Left renal cortex interstitium (tissue), 4 donors: ENCODE measurements at regions not wholly inside any gene's neighbourhood (a gene's known extent, or its start where the extent isn't known, plus 50 kb on each side); places are given as distances from the start of the nearest gene placed in this dataset.
"Not testable (repeated sequence)": the region's sequence is repeated elsewhere in the genome, so short reads cannot be mapped to it uniquely, and the experiment has no call there.

ENCODE experiments used
- DNase-seq, 4 donors: peaks; one replicate each; pipeline ENCODE4 v3.0.0-alpha.2; 2013; ENCODE audit warnings: low read depth in 4 of 4, low spot score in 2 of 4, missing footprints in 1 of 4

DNA sequence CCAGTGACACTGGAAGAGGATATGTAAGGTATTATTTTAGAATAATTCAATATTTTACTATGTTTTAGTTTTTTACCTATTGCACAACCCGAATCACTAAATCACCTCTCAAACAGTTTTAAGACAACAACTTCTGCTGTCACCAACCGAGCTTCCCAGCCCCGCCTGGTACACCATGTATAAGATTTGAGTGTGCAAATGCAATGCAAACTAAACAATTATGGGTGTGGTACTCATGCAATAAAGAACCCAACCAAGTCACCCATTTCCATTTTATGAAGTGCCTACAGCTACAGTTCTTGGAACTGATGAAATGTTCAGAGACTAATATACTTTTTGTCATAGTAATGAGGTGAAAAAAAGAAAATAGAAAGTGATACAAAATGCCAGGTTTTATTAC lies 256.2 kb downstream of the TAFA4 start:
- DNase-seq = no peak

DNA sequence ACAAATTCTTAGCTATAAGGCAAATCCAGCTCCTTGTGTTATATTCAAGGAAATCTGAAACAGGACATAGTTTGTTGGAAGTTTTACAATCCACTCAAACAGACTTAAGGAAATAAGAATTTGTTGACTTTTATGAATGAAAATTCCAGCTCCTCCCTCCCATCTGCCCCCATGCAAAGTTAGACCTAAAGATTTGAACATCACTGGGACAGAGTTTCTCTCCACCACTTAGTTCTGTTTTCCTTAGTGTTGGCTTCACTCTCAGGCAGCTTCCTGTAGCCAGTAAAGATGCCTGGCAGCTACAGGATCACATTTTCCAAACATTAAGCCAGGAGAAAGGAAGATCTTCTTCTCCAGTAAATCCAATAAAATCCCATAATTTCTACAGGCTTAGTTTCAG lies 265.0 kb downstream of the TAFA4 start:
- DNase-seq = no peak

DNA sequence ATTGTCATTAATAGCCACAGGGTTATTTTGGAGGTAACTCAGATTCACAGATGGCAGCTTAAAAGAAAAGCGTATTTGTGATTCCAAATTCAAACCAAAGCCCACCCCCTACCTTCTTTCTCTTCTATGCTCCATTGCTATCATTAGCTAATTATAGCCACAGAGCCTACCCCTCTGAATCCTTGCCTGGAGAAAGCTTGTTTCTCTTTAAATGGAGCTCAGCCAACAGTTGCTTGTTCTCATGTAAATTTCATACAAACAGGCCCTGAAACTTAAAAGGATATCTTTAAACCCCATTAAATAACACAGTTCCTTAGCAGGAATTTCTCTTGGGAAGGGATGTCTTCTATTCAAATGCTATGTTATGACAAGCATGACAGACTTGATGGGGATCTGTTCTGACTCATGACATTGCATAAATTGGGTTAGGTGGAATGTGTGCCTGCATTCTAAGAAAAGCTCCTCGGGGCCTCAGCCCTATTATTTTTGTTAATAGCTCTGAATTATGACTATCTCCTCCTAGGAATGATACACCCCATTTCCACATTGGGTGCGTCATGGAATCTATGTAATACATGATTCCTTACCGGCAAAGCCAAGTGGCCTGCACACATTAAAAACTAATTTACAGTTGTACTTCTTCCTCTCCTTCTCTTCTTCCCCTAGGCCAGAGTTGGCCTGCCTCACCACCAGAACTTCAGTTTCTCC lies 265.8 kb downstream of the TAFA4 start:
- DNase-seq = no peak

DNA sequence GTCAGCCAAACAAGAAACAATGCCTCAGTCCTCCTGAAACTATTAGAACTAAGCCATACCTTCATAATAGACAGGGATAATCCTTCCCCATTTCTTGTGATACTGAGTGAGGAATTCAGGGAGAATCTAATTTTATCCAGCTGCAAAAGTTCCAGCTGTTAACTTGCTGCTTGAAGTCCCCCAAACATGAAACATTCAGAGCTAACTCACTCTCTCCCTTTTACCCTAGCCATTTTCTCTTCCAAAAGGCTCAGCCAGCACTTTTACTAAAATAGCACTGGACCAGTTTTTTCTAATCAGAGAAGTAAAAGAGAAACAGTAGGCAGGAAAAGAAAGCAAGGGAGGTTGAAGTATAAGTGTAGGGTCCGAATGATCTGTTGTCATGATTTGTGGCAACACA lies 268.1 kb downstream of the TAFA4 start:
- DNase-seq = no peak

DNA sequence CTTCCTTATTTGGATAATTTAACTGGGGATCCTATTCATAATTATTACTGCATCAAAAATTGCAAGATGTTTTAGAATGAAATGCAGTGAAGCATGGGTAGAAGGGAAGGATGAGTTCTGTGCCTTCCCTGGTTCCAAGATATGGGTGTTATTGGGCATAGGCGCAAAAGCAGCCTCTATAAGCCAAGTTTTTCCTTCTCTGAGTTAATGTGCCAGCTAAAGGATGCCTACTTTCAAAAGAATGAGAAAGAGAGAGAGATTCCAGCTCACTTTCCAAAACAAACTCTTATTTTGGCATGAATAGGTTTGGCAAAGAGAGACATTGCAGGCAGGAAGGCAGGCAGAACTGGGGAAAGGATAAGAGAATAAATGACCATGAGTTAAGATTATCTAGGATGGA lies 270.2 kb downstream of the TAFA4 start:
- no peak for DNase-seq

DNA sequence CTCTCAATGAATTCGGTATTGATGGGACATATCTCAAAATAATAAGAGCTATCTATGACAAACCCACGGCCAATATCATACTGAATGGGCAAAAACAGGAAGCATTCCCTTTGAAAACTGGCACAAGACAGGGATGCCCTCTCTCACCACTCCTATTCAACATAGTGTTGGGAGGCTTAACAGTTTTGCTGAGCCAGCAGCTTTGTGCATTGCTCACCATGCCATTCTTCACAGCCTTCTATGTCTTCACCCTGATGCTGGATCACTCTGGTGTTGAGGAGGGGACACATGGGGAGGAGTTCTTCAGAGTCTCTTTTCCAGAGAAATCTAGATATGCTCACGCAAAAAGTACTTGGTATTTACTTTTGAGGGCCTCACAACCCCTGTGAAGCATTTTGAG lies 281.7 kb downstream of the TAFA4 start:
- DNase-seq = not testable (repeated sequence)

DNA sequence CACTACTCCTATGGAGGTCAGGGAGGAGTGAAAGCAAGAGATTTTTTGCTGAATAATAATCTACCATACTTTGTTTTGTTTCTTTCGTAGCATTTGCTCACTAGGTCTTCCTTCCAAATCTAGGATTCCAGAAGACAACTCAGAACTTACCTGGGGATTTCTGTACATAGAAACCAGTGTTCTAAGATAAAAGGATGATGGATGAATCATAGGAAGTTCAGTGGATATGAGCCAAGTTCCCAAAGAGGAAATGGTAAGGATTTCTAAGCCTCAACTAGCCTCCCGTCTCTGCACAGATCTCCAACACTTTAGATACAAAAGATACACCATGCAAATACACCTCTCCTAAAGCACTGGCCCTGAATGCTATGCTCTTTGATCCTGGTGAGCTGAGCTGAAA lies 283.9 kb downstream of the TAFA4 start:
- no peak for DNase-seq

DNA sequence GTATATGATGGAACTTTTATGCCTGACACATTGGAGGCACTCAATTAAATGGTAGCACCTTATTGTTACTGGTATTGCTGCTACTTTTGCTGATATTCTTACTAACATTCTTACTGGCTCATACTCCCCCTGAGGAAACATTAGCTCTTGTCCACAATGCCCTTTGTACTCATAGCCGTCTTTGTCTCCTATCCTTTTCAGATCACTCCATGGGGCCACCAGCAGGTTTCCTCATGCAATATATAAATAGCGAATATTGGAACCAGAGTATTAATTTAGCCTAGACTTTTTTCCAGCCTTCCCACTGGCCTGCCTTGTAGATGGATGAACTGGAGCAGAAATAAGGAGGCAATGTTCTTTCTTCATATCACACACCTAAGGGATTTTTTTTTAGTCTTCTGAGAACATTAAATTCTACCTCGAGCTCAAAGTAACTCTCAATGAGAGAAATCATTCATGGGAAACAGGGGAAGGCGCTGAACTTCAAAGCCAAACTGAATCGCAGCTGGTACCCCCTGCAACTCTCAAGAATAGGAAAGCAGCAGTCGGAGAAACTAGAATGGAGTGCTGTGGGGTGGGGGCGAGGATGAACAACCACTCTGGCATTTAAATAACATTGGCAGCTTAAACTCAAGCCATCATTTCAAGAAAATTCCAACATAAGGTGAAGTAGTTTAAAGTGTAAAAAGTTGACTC lies 300.3 kb downstream of the TAFA4 start:
- DNase-seq = no peak

DNA sequence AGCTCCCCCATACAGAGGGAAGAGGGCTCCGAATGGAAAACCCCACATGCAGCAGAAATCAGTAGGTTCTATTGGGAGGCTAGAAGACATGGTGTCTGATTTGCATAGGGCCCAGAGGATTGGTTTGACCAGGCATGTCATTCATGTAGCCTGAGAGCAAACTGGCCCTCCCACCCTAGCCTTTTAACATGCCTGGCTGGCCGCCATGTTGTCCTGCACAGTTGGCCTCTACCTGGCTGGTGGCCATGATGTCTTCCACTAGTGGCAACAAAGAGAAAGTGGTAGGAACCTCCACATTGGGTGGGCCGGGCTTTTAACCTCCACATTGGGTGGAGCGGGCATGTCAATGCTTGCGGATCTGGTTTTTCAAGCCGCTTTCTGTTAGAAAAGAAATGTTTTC lies 312.1 kb downstream of the TAFA4 start:
- DNase-seq = no peak

DNA sequence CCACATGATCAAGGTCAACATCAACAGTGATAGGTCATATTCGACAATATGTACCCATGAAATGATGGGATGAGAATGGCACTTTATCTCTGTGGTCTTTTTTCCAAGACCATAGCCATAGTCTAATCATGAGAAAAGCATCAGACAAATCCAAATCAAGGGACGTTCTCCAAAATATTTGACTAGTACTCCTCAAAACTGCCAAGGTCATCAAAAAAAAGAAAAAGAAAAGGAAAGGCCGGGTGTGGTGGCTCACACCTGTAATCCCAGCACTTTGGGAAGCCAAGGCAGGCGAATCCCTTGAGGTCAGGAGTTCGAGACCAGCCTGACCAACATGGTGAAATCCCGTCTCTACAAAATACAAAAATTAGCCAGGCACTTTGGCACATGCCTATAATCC lies 318.3 kb downstream of the TAFA4 start:
- DNase-seq = no peak

DNA sequence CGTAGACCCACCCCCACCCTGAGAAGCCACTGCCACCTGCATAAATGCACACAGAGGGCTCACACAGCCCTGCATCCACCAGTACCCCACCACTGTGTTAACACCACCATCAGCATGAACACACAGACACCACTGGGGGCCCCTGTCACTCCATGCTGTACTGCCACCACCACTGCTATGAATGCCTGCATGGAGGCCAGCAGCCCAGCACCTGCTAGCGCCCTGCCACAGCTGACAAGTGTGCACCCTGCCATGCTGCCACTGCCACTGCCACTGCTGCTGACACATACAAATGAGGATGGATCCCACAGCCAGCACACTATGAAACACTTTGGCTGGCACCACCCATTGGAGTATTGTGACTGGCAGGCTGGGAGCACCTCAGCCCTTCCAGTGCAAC lies 361.0 kb downstream of the TAFA4 start:
- DNase-seq = no peak

DNA sequence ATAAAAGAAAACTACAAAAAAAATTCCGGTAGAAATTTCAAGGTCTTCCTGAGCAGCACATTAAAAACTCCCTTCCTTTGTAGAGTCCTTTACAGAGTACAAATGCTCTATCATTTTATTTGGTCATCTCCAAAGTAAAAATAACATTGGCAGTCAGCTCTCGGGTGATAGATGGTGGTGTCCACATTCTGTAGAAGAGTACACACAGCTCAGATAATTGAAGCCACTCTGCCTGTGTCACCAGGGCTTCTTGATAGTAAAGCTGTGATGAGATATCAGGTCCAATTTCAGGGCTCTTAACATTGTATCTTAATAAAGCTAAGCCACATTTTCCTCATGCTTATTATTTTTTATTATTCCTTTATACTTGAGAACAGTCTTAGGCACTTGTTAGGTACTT lies 371.6 kb downstream of the TAFA4 start:
- no peak for DNase-seq

DNA sequence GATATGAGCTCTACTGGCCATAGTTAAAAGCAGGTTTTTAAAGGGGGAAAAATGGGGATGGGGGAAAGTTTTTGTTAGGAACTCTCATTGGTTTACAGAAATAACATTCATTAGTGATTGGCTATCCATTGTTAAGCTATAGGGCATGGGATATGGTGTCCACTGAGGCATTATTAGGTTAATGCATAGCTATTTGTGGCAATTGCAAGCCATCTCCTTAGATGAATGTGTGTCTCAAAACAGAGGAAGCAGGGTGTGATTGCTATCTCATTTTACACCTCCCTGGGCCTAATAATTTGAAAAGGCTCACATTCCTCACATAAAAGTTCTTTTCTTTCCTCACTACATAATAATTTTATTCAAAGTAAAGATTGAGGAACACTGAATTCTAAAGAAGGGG lies 396.6 kb downstream of the TAFA4 start:
- no peak for DNase-seq

DNA sequence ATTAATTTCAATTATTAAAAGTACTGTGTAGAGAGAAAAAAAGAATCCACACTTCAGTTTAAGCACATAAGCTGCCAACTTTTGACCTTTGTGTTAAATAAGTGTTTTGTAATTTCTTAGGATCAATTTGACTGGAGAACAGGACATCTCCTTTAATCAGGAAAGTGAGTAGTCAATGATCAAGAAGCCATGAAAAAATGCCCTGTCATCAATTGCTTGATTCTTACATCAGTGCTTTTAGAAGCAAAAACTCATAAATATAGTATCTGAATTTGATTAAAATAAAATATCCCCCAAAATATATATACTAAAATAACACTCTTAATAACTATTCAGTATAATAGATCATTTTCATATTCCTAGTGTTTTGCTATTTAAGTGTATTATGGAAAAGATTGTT lies 409.0 kb downstream of the TAFA4 start:
- DNase-seq = no peak

DNA sequence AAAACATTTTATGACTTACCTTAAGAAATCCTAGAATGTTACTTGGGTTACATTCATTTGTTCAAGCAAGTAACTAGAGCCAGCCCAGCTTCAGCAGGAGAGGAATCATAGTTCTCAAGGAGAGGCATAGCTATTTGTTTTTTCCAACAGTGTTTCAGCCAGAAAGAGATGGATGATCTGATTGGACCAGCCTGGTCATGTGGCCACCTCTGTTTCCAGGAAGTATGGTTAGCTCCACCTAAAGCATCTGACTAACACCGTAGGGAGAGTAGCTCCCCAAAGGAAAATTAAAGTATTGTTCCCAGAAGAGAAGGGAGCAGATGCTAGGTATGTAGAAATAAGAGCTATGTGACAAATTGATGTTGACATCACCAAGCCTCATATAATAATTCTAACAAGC lies 417.1 kb downstream of the TAFA4 start:
- DNase-seq = no peak

DNA sequence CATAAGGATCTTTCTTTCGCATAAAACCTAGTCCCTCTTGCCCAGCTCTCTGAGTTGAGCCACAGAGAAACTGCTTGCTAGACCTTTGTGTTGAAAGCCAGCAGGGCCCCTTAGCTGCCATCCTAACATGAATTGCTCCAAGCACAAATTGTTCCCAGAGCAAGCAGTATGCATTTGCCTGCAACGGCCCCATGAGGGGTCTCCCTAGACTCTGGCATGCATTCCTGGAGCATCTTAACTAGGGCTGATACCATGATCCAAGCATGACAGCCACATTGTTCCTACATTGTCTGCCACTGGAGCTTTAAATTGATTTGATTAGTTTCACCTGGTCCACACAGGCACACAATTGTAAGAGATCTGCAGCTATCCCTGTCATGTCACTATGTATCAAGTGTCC lies 428.1 kb downstream of the TAFA4 start:
- DNase-seq = no peak

DNA sequence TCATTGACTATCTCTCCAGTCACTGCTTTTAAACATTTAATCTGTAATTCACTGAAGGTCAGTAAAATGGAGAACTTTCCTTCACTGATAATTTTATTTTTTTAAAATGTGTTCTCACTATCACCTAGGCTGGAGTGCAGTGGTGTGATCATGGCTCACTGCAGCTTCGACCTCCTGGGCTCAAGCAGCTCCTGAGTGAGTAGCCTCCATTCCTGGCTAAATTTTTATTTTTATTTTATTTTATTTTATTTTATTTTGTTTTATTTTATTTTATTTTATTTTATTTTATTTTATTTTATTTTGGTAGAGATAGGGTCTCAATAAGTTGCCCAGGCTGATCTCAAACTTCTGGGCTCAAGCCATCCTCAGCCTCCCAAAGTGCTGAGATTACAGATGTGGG lies 446.5 kb downstream of the TAFA4 start:
- not testable (repeated sequence) for DNase-seq

DNA sequence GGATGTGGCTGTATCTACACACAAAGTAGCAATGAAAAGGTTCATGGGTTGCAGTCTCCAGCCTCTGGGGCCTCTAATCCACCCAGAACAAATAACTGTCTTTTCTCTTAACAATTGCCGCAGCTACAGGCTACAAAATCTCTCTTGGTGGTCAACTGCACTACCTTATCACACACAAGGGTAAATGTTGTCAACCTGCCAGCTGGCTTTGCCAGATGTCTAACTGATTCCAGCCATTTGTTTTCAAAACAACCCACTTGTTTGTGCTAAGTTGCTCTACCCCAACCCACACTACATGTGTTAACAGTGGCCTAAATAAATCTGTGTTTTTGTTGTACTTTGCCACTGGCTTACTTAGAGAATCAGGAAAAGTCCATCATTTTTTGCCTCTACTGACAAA lies 447.3 kb downstream of the TAFA4 start:
- no peak for DNase-seq

DNA sequence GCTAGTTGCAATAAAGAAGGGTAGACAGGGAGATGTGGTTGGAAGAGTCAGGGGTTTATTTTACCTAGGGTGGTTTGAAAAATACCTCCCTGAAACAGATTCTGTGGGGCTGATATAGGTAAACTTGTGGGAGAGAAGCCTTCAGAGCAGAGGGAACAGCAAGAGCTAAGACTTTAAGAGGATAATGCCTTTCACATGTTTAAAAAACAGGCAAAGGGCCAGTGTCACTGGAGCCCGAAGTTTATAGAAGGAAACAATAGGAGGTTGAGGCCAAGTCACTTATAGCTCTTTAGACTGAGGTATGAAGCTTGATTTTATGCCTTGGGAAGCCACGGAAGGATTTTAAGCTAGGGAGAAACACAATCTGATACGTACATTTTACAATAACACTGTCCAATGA lies 448.7 kb downstream of the TAFA4 start:
- no peak for DNase-seq

DNA sequence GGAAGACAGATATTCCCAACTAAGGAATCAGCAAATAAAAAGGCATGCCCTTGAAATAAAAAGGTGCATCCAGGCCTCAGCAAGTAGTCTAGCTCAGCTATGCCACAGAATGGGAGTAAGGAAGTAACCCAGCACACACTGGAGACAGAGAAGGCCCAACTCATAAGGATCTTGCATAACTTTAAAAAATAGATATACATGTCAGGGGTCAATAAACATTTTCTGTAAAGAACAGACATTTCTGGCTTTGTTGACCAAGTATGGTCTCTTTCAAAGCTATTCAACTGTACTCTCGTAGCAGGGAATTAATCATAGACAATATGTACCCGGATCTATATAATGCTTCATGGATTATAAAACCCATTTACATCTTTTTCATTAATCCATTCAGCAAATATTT lies 449.3 kb downstream of the TAFA4 start:
- no peak for DNase-seq

DNA sequence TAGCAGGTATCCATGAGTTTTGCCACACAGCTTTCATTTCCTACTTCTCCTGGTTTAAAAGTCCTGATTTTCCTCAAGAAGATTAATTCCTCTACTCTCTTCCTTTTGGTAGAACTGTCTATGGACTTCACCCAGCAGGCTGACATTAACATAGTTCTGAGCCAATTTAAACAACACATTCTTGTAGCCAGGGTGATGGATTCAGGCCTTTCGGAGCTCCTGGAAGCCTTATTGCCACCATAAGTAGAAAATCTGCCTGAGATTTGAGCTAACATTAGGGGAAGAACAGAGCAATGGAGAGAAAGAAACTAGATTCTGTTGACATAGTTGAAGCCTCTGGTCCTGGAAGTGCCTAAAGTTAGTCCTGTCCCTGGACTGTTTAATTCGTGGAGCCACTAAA lies 449.8 kb downstream of the TAFA4 start:
- no peak for DNase-seq

DNA sequence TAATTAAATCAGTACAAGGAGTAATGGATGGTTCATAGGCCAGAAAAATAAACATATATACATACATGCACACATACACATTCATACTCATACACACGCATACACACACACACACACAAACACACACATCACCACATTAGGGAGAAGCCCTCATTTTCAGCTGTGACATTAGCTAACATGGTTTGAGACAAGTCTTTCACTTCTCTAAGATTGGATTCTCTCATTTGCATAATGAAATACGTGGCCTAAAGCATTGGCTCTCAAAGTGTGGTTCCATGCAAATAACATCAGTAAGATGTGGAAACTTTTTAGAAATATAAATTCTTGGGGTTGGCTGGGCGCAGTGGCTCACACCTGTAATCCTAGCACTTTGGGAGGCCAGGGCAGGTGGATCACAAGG lies 452.6 kb downstream of the TAFA4 start:
- DNase-seq = no peak
